ENCODE measurements at regions not wholly inside any gene's neighbourhood (a gene's known extent, or its start where the extent isn't known, plus 50 kb on each side); places are given as distances from the start of the nearest gene placed in this dataset.
A peak's percentile ranks its signal among the peaks of the same experiment; 100 is the strongest.
"Not testable (repeated sequence)": the region's sequence is repeated elsewhere in the genome, so short reads cannot be mapped to it uniquely, and the experiment has no call there.

GRCh38 chrX:35626124-35626523, 172.0 kb upstream of the MAGEB16 start:
- Histone ChIP-seq H3K9ac (ENCODE audit: low read depth, low read length) (no peak overlapping the region), H3K27me3 (ENCODE audit: control insufficient read depth, insufficient read depth, low read length) (no peaks in the 10 kb centered on the region), H3K4me1 (ENCODE audit: control insufficient read depth, insufficient read depth, low read length) (no peaks in the 10 kb centered on the region), H3K36me3 (ENCODE audit: control insufficient read depth, insufficient read depth, low read length) (no peaks in the 10 kb centered on the region), H3K4me3 (ENCODE audit: low read depth, low read length) (no peak overlapping the region), H3K9me3 (ENCODE audit: control insufficient read depth, insufficient read depth, low read length) (no peaks in the 10 kb centered on the region)

DNA sequence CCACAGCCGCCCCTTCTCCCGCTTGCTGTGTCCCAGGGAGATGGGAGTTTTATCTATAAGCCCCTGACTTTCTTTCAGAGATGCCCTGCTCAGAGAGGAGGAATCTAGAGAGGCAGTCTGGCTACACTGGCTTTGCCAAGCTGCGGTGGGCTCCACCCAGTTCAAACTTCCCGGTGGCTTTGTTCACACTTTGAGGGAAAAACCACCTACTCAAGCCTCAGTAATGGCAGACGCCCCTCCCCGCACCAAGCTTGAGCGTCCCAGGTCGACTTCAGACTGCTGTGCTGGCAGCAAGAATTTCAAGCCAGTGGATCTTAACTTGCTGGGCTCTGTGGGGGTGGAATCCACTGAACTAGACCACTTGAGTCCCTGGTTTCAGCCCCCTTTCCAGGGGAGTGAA, 162.2 kb upstream of the MAGEB16 start:
- not testable (repeated sequence) for H3K27me3 ChIP-seq (ENCODE audit: control insufficient read depth, insufficient read depth, low read length); H3K36me3 ChIP-seq (ENCODE audit: control insufficient read depth, insufficient read depth, low read length); H3K4me3 ChIP-seq (ENCODE audit: low read depth, low read length); H3K4me1 ChIP-seq (ENCODE audit: control insufficient read depth, insufficient read depth, low read length); H3K9ac ChIP-seq (ENCODE audit: low read depth, low read length); H3K9me3 ChIP-seq (ENCODE audit: control insufficient read depth, insufficient read depth, low read length)

GRCh38 chrX:35664833-35665232, 133.3 kb upstream of the MAGEB16 start:
- Histone ChIP-seq H3K4me3 (ENCODE audit: low read depth, low read length) (no peak overlapping the region), H3K27me3 (ENCODE audit: control insufficient read depth, insufficient read depth, low read length) (no peaks in the 10 kb centered on the region), H3K4me1 (ENCODE audit: control insufficient read depth, insufficient read depth, low read length) (peaks cover 18% of the 10 kb centered on the region), H3K9me3 (ENCODE audit: control insufficient read depth, insufficient read depth, low read length) (no peaks in the 10 kb centered on the region), H3K36me3 (ENCODE audit: control insufficient read depth, insufficient read depth, low read length) (no peaks in the 10 kb centered on the region), H3K9ac (ENCODE audit: low read depth, low read length) (no peak overlapping the region)

GRCh38 chrX:35665311-35665710, 132.8 kb upstream of the MAGEB16 start:
- no peaks in the 10 kb centered on the region for H3K27me3 ChIP-seq (ENCODE audit: control insufficient read depth, insufficient read depth, low read length)
- peak overlapping the region; percentile 0 for H3K4me3 ChIP-seq (ENCODE audit: low read depth, low read length)

GRCh38 chrX:35670889-35671288, 127.3 kb upstream of the MAGEB16 start:
- Histone ChIP-seq H3K4me3 (ENCODE audit: low read depth, low read length) (no peak overlapping the region), H3K27me3 (ENCODE audit: control insufficient read depth, insufficient read depth, low read length) (no peaks in the 10 kb centered on the region), H3K9me3 (ENCODE audit: control insufficient read depth, insufficient read depth, low read length) (no peaks in the 10 kb centered on the region), H3K36me3 (ENCODE audit: control insufficient read depth, insufficient read depth, low read length) (no peaks in the 10 kb centered on the region), H3K9ac (ENCODE audit: low read depth, low read length) (no peak overlapping the region), H3K4me1 (ENCODE audit: control insufficient read depth, insufficient read depth, low read length) (peaks cover under 1% of the 10 kb centered on the region)

More at GRCh38 chrX:35665311-35665710, 132.8 kb upstream of the MAGEB16 start:
- no peaks in the 10 kb centered on the region for H3K9me3 ChIP-seq (ENCODE audit: control insufficient read depth, insufficient read depth, low read length)
- peaks cover 18% of the 10 kb centered on the region for H3K4me1 ChIP-seq (ENCODE audit: control insufficient read depth, insufficient read depth, low read length)
- H3K9ac ChIP-seq (ENCODE audit: low read depth, low read length), result no peak overlapping the region
- H3K36me3 ChIP-seq (ENCODE audit: control insufficient read depth, insufficient read depth, low read length), result no peaks in the 10 kb centered on the region

DNA sequence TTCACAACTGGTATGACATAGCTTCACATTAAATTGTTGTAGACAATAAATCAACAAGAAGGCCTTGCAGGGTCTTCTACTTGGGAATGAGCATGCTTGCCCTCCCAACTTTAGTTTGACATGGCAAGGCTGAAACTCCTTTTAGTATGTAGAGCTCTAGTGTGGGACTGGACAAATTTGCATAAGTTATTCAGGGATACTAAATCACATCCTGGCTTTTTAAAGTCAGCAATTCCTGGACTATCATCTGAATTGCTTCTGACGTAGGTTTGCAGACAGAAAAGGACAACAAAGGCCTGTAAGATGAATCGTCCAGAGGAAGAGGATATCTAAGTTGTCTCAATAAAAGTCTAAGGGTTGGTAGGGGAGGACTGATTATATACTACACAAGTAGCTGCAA, 123.0 kb upstream of the MAGEB16 start:
- H3K9ac ChIP-seq (ENCODE audit: low read depth, low read length), result no peak overlapping the region
- H3K27me3 ChIP-seq (ENCODE audit: control insufficient read depth, insufficient read depth, low read length), result no peaks in the 10 kb centered on the region
- no peaks in the 10 kb centered on the region for H3K36me3 ChIP-seq (ENCODE audit: control insufficient read depth, insufficient read depth, low read length)
- H3K4me1 ChIP-seq (ENCODE audit: control insufficient read depth, insufficient read depth, low read length), result no peaks in the 10 kb centered on the region
- no peaks in the 10 kb centered on the region for H3K9me3 ChIP-seq (ENCODE audit: control insufficient read depth, insufficient read depth, low read length)
- H3K4me3 ChIP-seq (ENCODE audit: low read depth, low read length), result no peak overlapping the region

GRCh38 chrX:35680940-35681346, 117.2 kb upstream of the MAGEB16 start:
- Histone ChIP-seq H3K4me3 (ENCODE audit: low read depth, low read length) (no peak overlapping the region), H3K27me3 (ENCODE audit: control insufficient read depth, insufficient read depth, low read length) (no peaks in the 10 kb centered on the region), H3K4me1 (ENCODE audit: control insufficient read depth, insufficient read depth, low read length) (no peaks in the 10 kb centered on the region), H3K36me3 (ENCODE audit: control insufficient read depth, insufficient read depth, low read length) (no peaks in the 10 kb centered on the region), H3K9me3 (ENCODE audit: control insufficient read depth, insufficient read depth, low read length) (no peaks in the 10 kb centered on the region), H3K9ac (ENCODE audit: low read depth, low read length) (no peak overlapping the region)

DNA sequence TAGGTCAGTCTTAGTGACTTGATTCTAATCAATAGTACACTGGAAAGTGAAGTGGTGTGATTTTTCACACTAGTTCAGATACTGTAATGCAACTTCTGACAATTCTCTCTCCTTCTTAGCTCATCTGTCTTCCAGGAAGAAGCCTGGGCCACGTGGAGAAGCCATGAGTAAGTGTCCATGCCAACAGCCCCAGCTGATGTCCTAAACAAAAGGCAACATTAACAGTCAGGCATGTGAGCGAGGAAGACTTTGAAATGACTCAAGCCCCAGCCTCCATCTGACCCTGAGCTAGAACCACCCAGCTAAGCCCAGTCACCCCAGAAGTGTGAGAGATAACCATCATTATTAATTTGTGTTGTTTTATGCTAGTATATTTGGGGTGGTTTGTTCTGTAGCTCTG, 115.7 kb upstream of the MAGEB16 start:
- H3K36me3 ChIP-seq (ENCODE audit: control insufficient read depth, insufficient read depth, low read length), result no peaks in the 10 kb centered on the region
- no peaks in the 10 kb centered on the region for H3K27me3 ChIP-seq (ENCODE audit: control insufficient read depth, insufficient read depth, low read length)
- no peaks in the 10 kb centered on the region for H3K9me3 ChIP-seq (ENCODE audit: control insufficient read depth, insufficient read depth, low read length)
- H3K4me1 ChIP-seq (ENCODE audit: control insufficient read depth, insufficient read depth, low read length), result no peaks in the 10 kb centered on the region
- no peak overlapping the region for H3K4me3 ChIP-seq (ENCODE audit: low read depth, low read length)
- H3K9ac ChIP-seq (ENCODE audit: low read depth, low read length), result no peak overlapping the region

GRCh38 chrX:35696760-35697234, 101.3 kb upstream of the MAGEB16 start:
- no peaks in the 10 kb centered on the region for H3K9me3 ChIP-seq (ENCODE audit: control insufficient read depth, insufficient read depth, low read length)
- peaks cover 11% of the 10 kb centered on the region for H3K4me1 ChIP-seq (ENCODE audit: control insufficient read depth, insufficient read depth, low read length)
- H3K27me3 ChIP-seq (ENCODE audit: control insufficient read depth, insufficient read depth, low read length), result peaks cover 8% of the 10 kb centered on the region
- H3K9ac ChIP-seq (ENCODE audit: low read depth, low read length), result no peak overlapping the region
- H3K4me3 ChIP-seq (ENCODE audit: low read depth, low read length), result no peak overlapping the region
- H3K36me3 ChIP-seq (ENCODE audit: control insufficient read depth, insufficient read depth, low read length), result no peaks in the 10 kb centered on the region

DNA sequence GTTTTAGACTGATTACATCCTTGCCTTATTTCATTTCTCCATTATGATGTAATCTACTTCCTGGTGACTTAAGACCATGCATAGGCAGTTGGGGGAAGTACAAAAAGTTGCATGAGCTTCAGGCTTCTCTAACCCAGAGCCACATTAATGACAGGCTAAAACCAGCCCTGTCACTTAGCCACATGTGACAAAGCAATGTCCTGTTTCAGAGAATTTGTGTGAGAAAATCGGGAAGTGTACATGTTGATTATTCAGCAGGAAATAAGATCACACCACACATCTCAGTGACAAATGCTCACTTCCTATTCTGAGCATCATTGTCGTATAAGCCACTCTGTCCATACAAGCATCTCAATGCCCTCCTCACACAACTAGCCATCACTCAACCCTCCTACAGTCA, 98.5 kb upstream of the MAGEB16 start:
- Histone ChIP-seq H3K4me3 (ENCODE audit: low read depth, low read length) (no peak overlapping the region), H3K9ac (ENCODE audit: low read depth, low read length) (no peak overlapping the region), H3K4me1 (ENCODE audit: control insufficient read depth, insufficient read depth, low read length) (peaks cover 11% of the 10 kb centered on the region), H3K9me3 (ENCODE audit: control insufficient read depth, insufficient read depth, low read length) (no peaks in the 10 kb centered on the region), H3K27me3 (ENCODE audit: control insufficient read depth, insufficient read depth, low read length) (peaks cover 8% of the 10 kb centered on the region), H3K36me3 (ENCODE audit: control insufficient read depth, insufficient read depth, low read length) (no peaks in the 10 kb centered on the region)

DNA sequence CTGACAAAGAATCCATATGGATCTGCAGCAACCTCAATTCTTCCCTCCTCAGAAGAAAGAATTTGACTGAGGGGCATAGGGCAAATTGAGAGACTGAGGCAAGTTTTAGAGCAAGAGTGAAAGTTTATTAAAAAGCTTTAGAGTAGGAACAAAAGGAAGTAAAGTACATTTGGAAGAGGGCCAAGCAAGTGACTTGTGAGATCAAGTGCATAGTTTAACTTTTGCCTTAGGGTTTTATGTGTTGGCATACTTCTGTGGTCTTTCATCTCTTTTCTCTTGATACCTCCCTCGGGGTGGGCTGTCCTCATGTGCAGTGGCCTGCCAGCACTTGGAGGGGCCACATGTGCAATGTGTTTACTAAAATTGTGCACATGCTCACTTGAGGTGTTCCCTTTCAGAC, 98.0 kb upstream of the MAGEB16 start:
- Histone ChIP-seq H3K36me3 (ENCODE audit: control insufficient read depth, insufficient read depth, low read length) (no peaks in the 10 kb centered on the region), H3K9me3 (ENCODE audit: control insufficient read depth, insufficient read depth, low read length) (no peaks in the 10 kb centered on the region), H3K4me3 (ENCODE audit: low read depth, low read length) (no peak overlapping the region), H3K9ac (ENCODE audit: low read depth, low read length) (no peak overlapping the region), H3K4me1 (ENCODE audit: control insufficient read depth, insufficient read depth, low read length) (peaks cover 11% of the 10 kb centered on the region), H3K27me3 (ENCODE audit: control insufficient read depth, insufficient read depth, low read length) (peaks cover 8% of the 10 kb centered on the region)

DNA sequence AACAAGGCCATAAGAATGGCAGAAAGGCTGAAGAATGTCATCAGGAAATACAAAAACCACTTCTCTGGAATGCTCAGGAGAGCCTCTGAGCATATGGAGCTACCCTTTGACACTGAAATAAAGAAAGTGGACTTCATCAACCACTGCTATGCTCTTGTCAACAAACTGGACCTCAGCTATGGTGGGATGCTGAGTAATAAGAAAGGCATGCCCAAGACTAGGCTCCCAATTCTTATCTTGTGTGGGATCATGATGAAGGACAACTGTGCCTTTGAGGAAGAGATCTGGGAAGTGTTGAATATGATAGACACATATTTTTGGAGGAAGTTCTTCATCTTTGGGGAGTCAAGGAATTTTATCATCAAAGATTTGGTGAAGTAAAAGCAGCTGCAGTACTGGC, 86.9 kb upstream of the MAGEB16 start:
- H3K36me3 ChIP-seq (ENCODE audit: control insufficient read depth, insufficient read depth, low read length), result no peaks in the 10 kb centered on the region
- H3K4me3 ChIP-seq (ENCODE audit: low read depth, low read length), result no peak overlapping the region
- no peaks in the 10 kb centered on the region for H3K9me3 ChIP-seq (ENCODE audit: control insufficient read depth, insufficient read depth, low read length)
- H3K9ac ChIP-seq (ENCODE audit: low read depth, low read length), result no peak overlapping the region
- no peaks in the 10 kb centered on the region for H3K27me3 ChIP-seq (ENCODE audit: control insufficient read depth, insufficient read depth, low read length)
- no peaks in the 10 kb centered on the region for H3K4me1 ChIP-seq (ENCODE audit: control insufficient read depth, insufficient read depth, low read length)

DNA sequence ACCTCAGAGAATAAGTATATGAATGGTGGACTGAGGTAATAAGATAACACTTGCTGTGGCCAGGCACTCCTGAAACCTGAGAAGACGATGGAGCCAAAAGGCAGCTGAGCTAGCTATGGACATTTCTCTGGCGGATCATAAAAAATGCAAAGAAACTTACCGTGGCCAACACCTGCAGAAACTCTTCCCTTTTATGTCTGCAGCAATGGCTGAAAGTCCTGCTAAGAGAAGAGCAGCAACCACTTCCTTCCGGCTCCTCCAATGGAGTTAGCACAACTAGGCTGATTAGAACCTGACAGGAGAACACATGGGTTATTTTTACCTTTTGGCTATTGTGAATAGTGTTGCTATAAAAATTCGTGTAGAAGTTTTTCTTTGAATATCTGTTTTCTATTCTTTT, 76.0 kb upstream of the MAGEB16 start:
- Histone ChIP-seq H3K27me3 (ENCODE audit: control insufficient read depth, insufficient read depth, low read length) (peaks cover 22% of the 10 kb centered on the region), H3K4me3 (ENCODE audit: low read depth, low read length) (no peak overlapping the region), H3K4me1 (ENCODE audit: control insufficient read depth, insufficient read depth, low read length) (peaks cover 2% of the 10 kb centered on the region), H3K36me3 (ENCODE audit: control insufficient read depth, insufficient read depth, low read length) (no peaks in the 10 kb centered on the region), H3K9ac (ENCODE audit: low read depth, low read length) (no peak overlapping the region), H3K9me3 (ENCODE audit: control insufficient read depth, insufficient read depth, low read length) (no peaks in the 10 kb centered on the region)
